Panc1 (cell line): ENCODE measurements at regions not wholly inside any gene's neighbourhood (a gene's known extent, or its start where the extent isn't known, plus 50 kb on each side); places are given as distances from the start of the nearest gene placed in this dataset.

ENCODE experiments used
- ATAC-seq: fragments of 200-7000 bp; cut with Tn5 transposase; 2 replicates; pipeline ENCODE4 v1.9.1; 2020; ENCODE audit warnings: mild to moderate bottlenecking, moderate library complexity
- BruUV-seq: library from RNA; stranded (reverse); fragments of 400-500 nt; replicated peaks from 2 replicates; lab custom pipeline; 2021; lab: Mats Ljungman, UMichigan
- CTCF ChIA-PET: fragments of 300-600 bp; sonication (Branson Sonifier 250); formaldehyde crosslinking; loops from one replicate; lab custom pipeline; 2022; ENCODE audit warnings: antibody characterized with exemption; lab: Charles Lee
- POLR2A ChIA-PET: fragments of 300-600 bp; sonication (Branson Sonifier 250); formaldehyde crosslinking; loops from one replicate; lab custom pipeline; 2022; ENCODE audit warnings: antibody characterized with exemption; lab: Charles Lee
- DNase-seq: peaks from one replicate; pipeline ENCODE4 v3.0.0-alpha.2; 2010; ENCODE audit warnings: low read depth, low spot score
- H3K27ac ChIP-seq: 2 replicates; pipeline ENCODE4 v1.5.1; 2011; ENCODE audit warnings: mild to moderate bottlenecking, low read length, inconsistent platforms
- H3K27me3 ChIP-seq: fragments of 200-500 bp; sonication (Bioruptor generic); 2 replicates; pipeline ENCODE4 v1.6.0; 2014; ENCODE audit warnings: low read length, inconsistent platforms; ENCODE audit not compliant: control insufficient read depth, insufficient read depth
- H3K36me3 ChIP-seq: fragments of 200-500 bp; sonication (Bioruptor generic); 2 replicates; pipeline ENCODE4 v1.5.1; 2014; ENCODE audit warnings: inconsistent platforms, mild to moderate bottlenecking, low read length, moderate library complexity; ENCODE audit not compliant: control insufficient read depth, insufficient read depth
- H3K4me1 ChIP-seq: 2 replicates; pipeline ENCODE4 v1.5.1; 2011; ENCODE audit warnings: inconsistent platforms, mild to moderate bottlenecking, low read length, moderate library complexity; ENCODE audit not compliant: control insufficient read depth, insufficient read depth
- H3K4me3 ChIP-seq, 2 experiments: 2 replicates each; pipeline ENCODE4 v1.5.1; 2011 to 2012; ENCODE audit warnings: low read depth in 2 of 2, low read length in 2 of 2, mild to moderate bottlenecking in 2 of 2, inconsistent platforms in 1 of 2, moderate library complexity in 1 of 2
- H3K9me3 ChIP-seq: fragments of 200-500 bp; sonication (Bioruptor generic); 2 replicates; pipeline ENCODE4 v1.5.1; 2014; ENCODE audit warnings: low read depth, mild to moderate bottlenecking, inconsistent platforms, low read length, moderate library complexity; ENCODE audit not compliant: control insufficient read depth, insufficient read depth
- POLR2AphosphoS5 ChIP-seq: IDR thresholded peaks from 2 replicates; pipeline ENCODE4 v1.6.1; 2012; ENCODE audit warnings: mild to moderate bottlenecking, low read depth, low read length, moderate library complexity
- REST ChIP-seq, 2 experiments: IDR thresholded peaks; 2 replicates each; pipeline ENCODE4 v1.6.1; 2011 to 2012; ENCODE audit warnings: low read depth in 2 of 2, control low read depth in 1 of 2, low read length in 1 of 2, mild to moderate bottlenecking in 1 of 2, moderate library complexity in 1 of 2; ENCODE audit not compliant: insufficient read depth in 1 of 2
- SIN3A ChIP-seq: IDR thresholded peaks from 2 replicates; pipeline ENCODE4 v1.6.1; 2012; ENCODE audit warnings: low read depth, mild to moderate bottlenecking, low read length, moderate library complexity, borderline replicate concordance; ENCODE audit not compliant: insufficient read depth
- TCF7L2 ChIP-seq: IDR thresholded peaks from 2 replicates; pipeline ENCODE4 v1.6.1; 2011; ENCODE audit warnings: mild to moderate bottlenecking, low read depth, low read length, inconsistent platforms
- in situ Hi-C: cut with HindIII; loops from 2 replicates; pipeline ENCODE4 v1.10.0; 2016; ENCODE audit warnings: low sequenced_read_pairs, low pct_unique_long_range_greater_than_20kb
- intact Hi-C: fragments of 100-400 bp; cut with micrococcal nuclease; formaldehyde crosslinking; loops from one replicate; pipeline ENCODE4 v1.10.0; 2022; ENCODE audit not compliant: unreplicated experiment
- TF ChIP-seq, protein P1 (sequence below): fragments of 450-650 bp; IDR thresholded peaks from 2 replicates; pipeline ENCODE4 v1.5.1; 2017; ENCODE audit warnings: mild to moderate bottlenecking

DNA sequence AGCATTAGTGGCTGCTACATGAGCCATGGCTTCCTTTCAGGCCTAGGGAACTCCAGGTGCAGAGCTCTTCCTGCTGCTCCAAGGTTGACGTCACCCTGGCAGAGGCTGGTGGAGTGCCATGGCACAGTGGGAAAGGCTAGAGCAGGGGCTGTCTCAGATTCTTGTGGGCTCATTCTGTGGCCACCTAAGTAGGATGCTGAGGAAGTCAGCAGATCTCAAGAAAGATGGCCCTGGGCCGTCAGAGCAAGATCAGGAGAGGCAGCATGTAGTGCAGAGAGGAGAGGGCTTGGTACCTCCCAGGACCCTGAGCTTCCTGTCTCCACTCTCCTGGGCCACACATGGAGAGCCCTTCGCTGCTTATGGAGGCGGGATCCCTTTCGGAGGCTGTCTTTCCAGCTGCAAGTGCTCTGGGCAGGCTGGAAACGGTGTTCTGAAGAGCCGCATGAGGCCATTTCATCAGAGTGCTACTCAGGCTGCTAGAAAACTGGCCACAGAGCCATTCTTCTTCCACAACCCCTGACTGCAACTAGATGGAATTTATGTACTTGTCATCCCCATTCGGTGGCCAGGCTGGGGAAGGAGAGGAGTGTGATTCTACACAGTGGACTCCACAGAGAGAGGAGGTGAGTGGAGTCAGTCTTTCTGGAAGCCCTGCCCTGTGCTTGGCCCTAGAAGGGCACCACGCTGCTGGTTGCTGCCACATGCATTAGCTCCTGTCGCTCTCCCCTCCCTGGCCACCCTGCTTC, 304.2 kb downstream of the RPS24 start:
- H3K36me3 ChIP-seq = no peaks in the 10 kb centered on the region
- H3K4me3 ChIP-seq = no peak overlapping the region
- BruUV-seq = no TSS peak
- intact Hi-C loops = no loop called here
- no peak for ATAC-seq
- H3K9me3 ChIP-seq = no peaks in the 10 kb centered on the region
- in situ Hi-C loops = no loop called here
- no peak overlapping the region for H3K27ac ChIP-seq
- TF ChIP-seq REST (IDR thresholded peaks at IDR 0.05; ENCODE audit: insufficient read depth in 1 of 2, low read depth in 2 of 2, low read length in 1 of 2) (no peak), SIN3A (no peak), POLR2AphosphoS5 (no peak), TCF7L2 (no peak)
- TF ChIP-seq, protein P1, sequence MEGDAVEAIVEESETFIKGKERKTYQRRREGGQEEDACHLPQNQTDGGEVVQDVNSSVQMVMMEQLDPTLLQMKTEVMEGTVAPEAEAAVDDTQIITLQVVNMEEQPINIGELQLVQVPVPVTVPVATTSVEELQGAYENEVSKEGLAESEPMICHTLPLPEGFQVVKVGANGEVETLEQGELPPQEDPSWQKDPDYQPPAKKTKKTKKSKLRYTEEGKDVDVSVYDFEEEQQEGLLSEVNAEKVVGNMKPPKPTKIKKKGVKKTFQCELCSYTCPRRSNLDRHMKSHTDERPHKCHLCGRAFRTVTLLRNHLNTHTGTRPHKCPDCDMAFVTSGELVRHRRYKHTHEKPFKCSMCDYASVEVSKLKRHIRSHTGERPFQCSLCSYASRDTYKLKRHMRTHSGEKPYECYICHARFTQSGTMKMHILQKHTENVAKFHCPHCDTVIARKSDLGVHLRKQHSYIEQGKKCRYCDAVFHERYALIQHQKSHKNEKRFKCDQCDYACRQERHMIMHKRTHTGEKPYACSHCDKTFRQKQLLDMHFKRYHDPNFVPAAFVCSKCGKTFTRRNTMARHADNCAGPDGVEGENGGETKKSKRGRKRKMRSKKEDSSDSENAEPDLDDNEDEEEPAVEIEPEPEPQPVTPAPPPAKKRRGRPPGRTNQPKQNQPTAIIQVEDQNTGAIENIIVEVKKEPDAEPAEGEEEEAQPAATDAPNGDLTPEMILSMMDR = no peak
- no peak for DNase-seq
- ChIA-PET CTCF (no interaction called here), POLR2A (no interaction called here)
- no peaks in the 10 kb centered on the region for H3K4me1 ChIP-seq
- no peaks in the 10 kb centered on the region; the same call in 1 of the 2 replicates for H3K27me3 ChIP-seq

DNA sequence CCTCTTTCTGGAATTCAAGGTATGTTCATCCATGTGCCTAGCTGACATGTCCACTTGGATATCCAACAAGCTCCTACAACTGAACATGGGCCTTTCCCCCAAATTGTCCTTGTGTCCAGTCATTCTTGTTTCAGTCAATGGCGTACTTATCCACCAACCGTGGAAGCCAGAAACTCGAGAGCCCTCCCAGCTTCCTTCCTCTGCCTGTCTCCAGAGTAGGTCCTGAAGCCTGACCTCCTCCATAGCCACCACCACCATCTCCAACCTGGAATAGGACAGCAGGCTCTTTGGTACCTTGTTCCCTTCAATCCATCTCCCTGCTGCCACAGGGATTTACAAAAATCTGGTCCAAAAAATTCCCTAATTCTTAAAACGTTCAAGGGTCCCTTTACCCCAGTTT, 305.1 kb downstream of the RPS24 start:
- H3K4me3 ChIP-seq = no peak overlapping the region
- no TSS peak for BruUV-seq
- no peaks in the 10 kb centered on the region for H3K4me1 ChIP-seq
- ChIA-PET POLR2A (no interaction called here), CTCF (no interaction called here)
- H3K36me3 ChIP-seq = no peaks in the 10 kb centered on the region
- no peak overlapping the region for H3K27ac ChIP-seq
- TF ChIP-seq TCF7L2 (no peak), SIN3A (no peak), POLR2AphosphoS5 (no peak), REST (IDR thresholded peaks at IDR 0.05; ENCODE audit: insufficient read depth in 1 of 2, low read depth in 2 of 2, low read length in 1 of 2) (no peak)
- TF ChIP-seq, protein P1 = no peak
- intact Hi-C loops (no loop called here), in situ Hi-C loops (no loop called here)
- no peaks in the 10 kb centered on the region for H3K9me3 ChIP-seq
- H3K27me3 ChIP-seq = no peaks in the 10 kb centered on the region; the same call in 1 of the 2 replicates
- DNase-seq (no peak), ATAC-seq (no peak)
